ENCODE measurements at regions not wholly inside any gene's neighbourhood (a gene's known extent, or its start where the extent isn't known, plus 50 kb on each side); places are given as distances from the start of the nearest gene placed in this dataset.

- 83 to 90% methylated on average over 3 to 5 of the region's 5 CpGs for WGBS, 2 donors (ENCODE audit: low coverage in 1 of 2)
- Histone ChIP-seq H3K4me3 (no peak overlapping the region), H3K27ac (no peak overlapping the region), H3K27me3 (no peaks in the 10 kb centered on the region), H3K36me3 (no peaks in the 10 kb centered on the region), H3K9me3 (no peaks in the 10 kb centered on the region), H3K4me1 (no peaks in the 10 kb centered on the region)
- TF ChIP-seq POLR2A (IDR thresholded peaks at IDR 0.05) (no peak), EP300 (IDR thresholded peaks at IDR 0.05) (no peak), POLR2AphosphoS5 (IDR thresholded peaks at IDR 0.05) (no peak), CTCF (IDR thresholded peaks at IDR 0.05) (no peak)
- no peak for ATAC-seq
Measured at GRCh38 chr3:713947-714620, 378.7 kb upstream of the CNTN6 start.

GRCh38 chr3:721086-721485 lies 371.7 kb upstream of the CNTN6 start:
- H3K4me1 ChIP-seq = no peaks in the 10 kb centered on the region
- H3K9me3 ChIP-seq = no peaks in the 10 kb centered on the region
- 73 to 88% methylated on average over 1 of the region's 1 CpG for WGBS, 2 donors (ENCODE audit: low coverage in 1 of 2)
- no peak for ATAC-seq
- H3K27ac ChIP-seq = no peak overlapping the region
- TF ChIP-seq EP300 (IDR thresholded peaks at IDR 0.05) = no peak
- no peak overlapping the region for H3K4me3 ChIP-seq
- no peaks in the 10 kb centered on the region for H3K36me3 ChIP-seq
- no peaks in the 10 kb centered on the region for H3K27me3 ChIP-seq

DNA sequence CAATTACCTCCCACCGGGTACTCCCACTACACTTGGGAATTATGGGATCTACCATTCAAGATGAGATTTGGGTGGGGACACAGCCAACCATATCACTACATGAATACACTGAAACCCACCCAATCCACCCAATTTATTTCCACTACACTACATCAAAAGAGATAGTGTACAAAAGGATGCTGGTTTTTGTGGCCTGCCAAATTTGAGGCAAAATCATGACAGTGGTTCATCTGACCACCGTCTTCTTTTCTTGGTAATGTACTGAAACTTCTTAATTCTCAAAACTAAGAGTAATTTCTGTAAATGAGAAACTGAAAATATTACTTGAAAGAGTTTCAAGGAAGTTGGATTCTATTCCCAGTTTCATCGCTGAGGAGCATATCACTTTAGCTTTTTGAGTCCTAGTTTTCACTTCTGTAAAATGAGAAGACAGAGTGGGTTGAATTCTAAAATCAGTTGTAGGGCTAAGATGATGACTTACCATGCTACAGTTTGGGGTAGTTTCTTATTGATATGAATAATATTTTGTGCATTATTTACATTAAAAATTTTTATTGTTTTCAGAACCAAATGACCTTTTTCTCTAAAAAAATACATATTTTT lies 360.4 kb upstream of the CNTN6 start:
- H3K4me1 ChIP-seq = no peaks in the 10 kb centered on the region
- WGBS, 2 donors (ENCODE audit: low coverage in 1 of 2) = 89 to 96% methylated on average over 3 of the region's 3 CpGs
- H3K27ac ChIP-seq = no peak overlapping the region
- no peak for ATAC-seq
- no peaks in the 10 kb centered on the region for H3K27me3 ChIP-seq
- H3K9me3 ChIP-seq = no peaks in the 10 kb centered on the region
- no peaks in the 10 kb centered on the region for H3K36me3 ChIP-seq
- TF ChIP-seq CTCF (IDR thresholded peaks at IDR 0.05) (no peak), POLR2A (IDR thresholded peaks at IDR 0.05) (no peak), POLR2AphosphoS5 (IDR thresholded peaks at IDR 0.05) (no peak), EP300 (IDR thresholded peaks at IDR 0.05) (no peak)
- H3K4me3 ChIP-seq = no peak overlapping the region

GRCh38 chr3:733313-733712 lies 359.5 kb upstream of the CNTN6 start:
- Histone ChIP-seq H3K4me1 (no peaks in the 10 kb centered on the region), H3K9me3 (no peaks in the 10 kb centered on the region), H3K4me3 (no peak overlapping the region), H3K27me3 (no peaks in the 10 kb centered on the region), H3K36me3 (no peaks in the 10 kb centered on the region), H3K27ac (no peak overlapping the region)
- no peak for TF ChIP-seq POLR2A (IDR thresholded peaks at IDR 0.05)
- no peak for TF ChIP-seq POLR2AphosphoS5 (IDR thresholded peaks at IDR 0.05)
- no peak for TF ChIP-seq CTCF (IDR thresholded peaks at IDR 0.05)
- TF ChIP-seq EP300 (IDR thresholded peaks at IDR 0.05) = no peak
- no peak for ATAC-seq
- WGBS, 2 donors (ENCODE audit: low coverage in 1 of 2) = 84 to 86% methylated on average over 4 of the region's 4 CpGs

- Histone ChIP-seq H3K36me3 (no peaks in the 10 kb centered on the region), H3K27me3 (no peaks in the 10 kb centered on the region), H3K9me3 (peaks cover 0 to 16% (median 0%) of the 10 kb centered on the region in 3 donors), H3K4me1 (no peaks in the 10 kb centered on the region), H3K27ac (no peak overlapping the region), H3K4me3 (no peak overlapping the region)
- TF ChIP-seq POLR2A (IDR thresholded peaks at IDR 0.05) (no peak), EP300 (IDR thresholded peaks at IDR 0.05) (no peak), CTCF (IDR thresholded peaks at IDR 0.05) (no peak), POLR2AphosphoS5 (IDR thresholded peaks at IDR 0.05) (no peak)
- WGBS, 2 donors (ENCODE audit: low coverage in 1 of 2) = 92 to 100% methylated on average over 2 to 3 of the region's 3 CpGs
- ATAC-seq = no peak
Measured at GRCh38 chr3:757711-758110, 335.1 kb upstream of the CNTN6 start.

Data from gastroesophageal sphincter (tissue), 4 donors.